ENCODE measurements at regions not wholly inside any gene's neighbourhood (a gene's known extent, or its start where the extent isn't known, plus 50 kb on each side); places are given as distances from the start of the nearest gene placed in this dataset.

DNA sequence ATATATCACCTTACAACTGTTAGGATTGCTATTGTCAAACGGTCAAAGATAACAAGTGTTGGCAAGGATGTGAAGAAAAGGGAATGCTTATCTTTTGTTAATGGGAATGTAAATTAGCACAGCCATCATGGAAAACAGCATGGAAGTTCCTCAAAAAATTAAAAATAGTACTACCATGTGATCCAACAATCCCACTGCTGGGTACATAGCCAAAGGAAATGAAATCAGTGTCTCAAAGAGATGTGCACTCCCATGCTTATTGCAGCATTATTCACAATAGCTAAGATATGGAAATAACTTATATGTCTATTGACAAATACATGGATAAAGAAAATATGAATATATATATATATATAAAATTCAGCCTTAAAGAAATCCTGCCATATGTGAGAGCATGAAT is 274.6 kb downstream of the EDEM1 start:
- Mint-ChIP-seq H3K36me3 (peaks cover 0 to 2% of the 10 kb centered on the region in 2 donors), H3K4me1 (peaks cover 41% of the 10 kb centered on the region), H3K9me3 (peaks cover 0 to 3% (median 0%) of the 10 kb centered on the region in 7 donors), H3K4me3 (no peak overlapping the region), H3K27ac (no peak overlapping the region), H3K27me3 (ENCODE audit: low read depth in 3 of 3) (peaks cover 0 to 1% (median 0%) of the 10 kb centered on the region in 3 donors)
- Histone ChIP-seq H3K4me1 (ENCODE audit: control insufficient read depth in 1 of 2, insufficient read depth in 2 of 2, low read length in 2 of 2) (peaks cover 44 to 55% of the 10 kb centered on the region in 2 donors), H3K79me2 (ENCODE audit: insufficient read depth, low read length) (no peaks in the 10 kb centered on the region), H3K4me2 (replicated peaks; ENCODE audit: extremely low read depth, low read length, poor library complexity, severe bottlenecking) (no peak overlapping the region), H3K4me3 (replicated peaks in 1 of 3; ENCODE audit: low read depth in 2 of 3, low read length in 3 of 3) (no peak overlapping the region), H3K36me3 (replicated peaks in 1 of 2; ENCODE audit: control insufficient read depth in 1 of 2, insufficient read depth in 2 of 2, low read length in 2 of 2) (no peaks in the 10 kb centered on the region), H3K27me3 (ENCODE audit: control insufficient read depth in 2 of 2, insufficient read depth in 2 of 2, low read length in 2 of 2) (no peaks in the 10 kb centered on the region), H4K20me1 (ENCODE audit: insufficient read depth, low read length) (no peaks in the 10 kb centered on the region), H3K27ac (ENCODE audit: low read depth in 1 of 2, low read length in 2 of 2) (no peak overlapping the region), H3K9me3 (replicated peaks in 1 of 2; ENCODE audit: control insufficient read depth in 1 of 2, insufficient read depth in 1 of 2, low read length in 2 of 2) (no peaks in the 10 kb centered on the region), H3K9ac (ENCODE audit: insufficient read depth, low read length, poor library complexity, severe bottlenecking) (no peak overlapping the region), H2AFZ (ENCODE audit: insufficient read depth, low read depth, low read length, poor library complexity, severe bottlenecking) (no peak overlapping the region)
- intact Hi-C loops (cut with micrococcal nuclease) = loop anchor here (5.0 to 10.0 kb wide), 2 partner anchors 35 to 193 kb away; no protein-coding TSS in a partner anchor
- TF ChIP-seq, protein P1, sequence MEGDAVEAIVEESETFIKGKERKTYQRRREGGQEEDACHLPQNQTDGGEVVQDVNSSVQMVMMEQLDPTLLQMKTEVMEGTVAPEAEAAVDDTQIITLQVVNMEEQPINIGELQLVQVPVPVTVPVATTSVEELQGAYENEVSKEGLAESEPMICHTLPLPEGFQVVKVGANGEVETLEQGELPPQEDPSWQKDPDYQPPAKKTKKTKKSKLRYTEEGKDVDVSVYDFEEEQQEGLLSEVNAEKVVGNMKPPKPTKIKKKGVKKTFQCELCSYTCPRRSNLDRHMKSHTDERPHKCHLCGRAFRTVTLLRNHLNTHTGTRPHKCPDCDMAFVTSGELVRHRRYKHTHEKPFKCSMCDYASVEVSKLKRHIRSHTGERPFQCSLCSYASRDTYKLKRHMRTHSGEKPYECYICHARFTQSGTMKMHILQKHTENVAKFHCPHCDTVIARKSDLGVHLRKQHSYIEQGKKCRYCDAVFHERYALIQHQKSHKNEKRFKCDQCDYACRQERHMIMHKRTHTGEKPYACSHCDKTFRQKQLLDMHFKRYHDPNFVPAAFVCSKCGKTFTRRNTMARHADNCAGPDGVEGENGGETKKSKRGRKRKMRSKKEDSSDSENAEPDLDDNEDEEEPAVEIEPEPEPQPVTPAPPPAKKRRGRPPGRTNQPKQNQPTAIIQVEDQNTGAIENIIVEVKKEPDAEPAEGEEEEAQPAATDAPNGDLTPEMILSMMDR (IDR thresholded peaks at IDR 0.05) = no peak
- no CpG with 5 or more reads among the region's 1 CpG for WGBS (ENCODE audit: insufficient coverage)
- no peak for DNase-seq

DNA sequence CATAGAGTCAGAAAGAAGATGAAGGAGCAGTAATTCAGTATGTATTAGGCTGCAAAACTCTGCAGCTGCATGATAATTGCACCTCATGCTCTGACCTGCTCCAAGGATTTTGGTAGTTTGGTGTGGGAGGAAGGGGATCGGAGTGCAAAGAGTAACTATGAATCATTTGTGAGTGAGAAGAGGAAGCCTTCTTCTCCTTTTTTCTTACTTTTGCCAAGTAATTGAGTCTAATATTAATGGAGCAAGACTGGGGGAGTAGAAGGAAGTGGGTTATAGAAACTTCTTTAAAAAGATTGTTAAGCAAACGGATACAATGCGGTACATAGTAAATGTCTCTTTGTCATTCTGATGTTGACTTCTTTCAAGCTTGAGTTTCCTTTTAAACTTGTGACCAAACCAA is 276.5 kb downstream of the EDEM1 start:
- Histone ChIP-seq H3K27me3 (ENCODE audit: control insufficient read depth in 2 of 2, insufficient read depth in 2 of 2, low read length in 2 of 2) (no peaks in the 10 kb centered on the region), H2AFZ (ENCODE audit: insufficient read depth, low read depth, low read length, poor library complexity, severe bottlenecking) (no peak overlapping the region), H3K79me2 (ENCODE audit: insufficient read depth, low read length) (no peaks in the 10 kb centered on the region), H3K4me1 (ENCODE audit: control insufficient read depth in 1 of 2, insufficient read depth in 2 of 2, low read length in 2 of 2) (peaks cover 43 to 48% of the 10 kb centered on the region in 2 donors), H4K20me1 (ENCODE audit: insufficient read depth, low read length) (no peaks in the 10 kb centered on the region), H3K27ac (ENCODE audit: low read depth in 1 of 2, low read length in 2 of 2) (peak overlapping the region in 1 of 2 donors; percentile 79), H3K9me3 (replicated peaks in 1 of 2; ENCODE audit: control insufficient read depth in 1 of 2, insufficient read depth in 1 of 2, low read length in 2 of 2) (no peaks in the 10 kb centered on the region), H3K36me3 (replicated peaks in 1 of 2; ENCODE audit: control insufficient read depth in 1 of 2, insufficient read depth in 2 of 2, low read length in 2 of 2) (no peaks in the 10 kb centered on the region), H3K9ac (ENCODE audit: insufficient read depth, low read length, poor library complexity, severe bottlenecking) (no peak overlapping the region), H3K4me2 (replicated peaks; ENCODE audit: extremely low read depth, low read length, poor library complexity, severe bottlenecking) (peak overlapping the region; percentile 52), H3K4me3 (replicated peaks in 1 of 3; ENCODE audit: low read depth in 2 of 3, low read length in 3 of 3) (peak overlapping the region in 1 of 3 experiments; percentile 49)
- H3K27ac Mint-ChIP-seq = peak overlapping the region; percentile 66 to 97 (median 92)
- TF ChIP-seq, protein P1 (IDR thresholded peaks at IDR 0.05) = no peak
- H3K36me3 Mint-ChIP-seq = peaks cover 0 to 2% of the 10 kb centered on the region in 2 donors
- no CpG with 5 or more reads among the region's 3 CpGs for WGBS (ENCODE audit: insufficient coverage)
- H3K27me3 Mint-ChIP-seq (ENCODE audit: low read depth in 3 of 3) = peaks cover 0 to 1% (median 0%) of the 10 kb centered on the region in 3 donors
- peak; percentile 66 to 73 (median 72) for DNase-seq
- H3K4me1 Mint-ChIP-seq = peaks cover 43% of the 10 kb centered on the region
- peaks cover 0 to 2% (median 0%) of the 10 kb centered on the region in 7 donors for H3K9me3 Mint-ChIP-seq
- intact Hi-C loops (cut with micrococcal nuclease) = loop anchor here (5.0 to 10.0 kb wide), 2 partner anchors 37 to 191 kb away; no protein-coding TSS in a partner anchor
- peak overlapping the region; percentile 22 to 75 for H3K4me3 Mint-ChIP-seq
